Osteoblast (primary cell): ENCODE measurements at regions not wholly inside any gene's neighbourhood (a gene's known extent, or its start where the extent isn't known, plus 50 kb on each side); places are given as distances from the start of the nearest gene placed in this dataset.

Source experiments
- DNase-seq: peaks from one replicate; pipeline ENCODE4 v3.0.0; 2011; ENCODE audit warnings: low spot score, mixed read lengths; ENCODE audit not compliant: insufficient read length; ENCODE audit errors: missing footprints
- H2AFZ ChIP-seq: 2 replicates; pipeline ENCODE4 v1.6.0; 2011; ENCODE audit warnings: mild to moderate bottlenecking, low read length
- H3K27ac ChIP-seq: 2 replicates; pipeline ENCODE4 v1.5.1; 2011; ENCODE audit warnings: mild to moderate bottlenecking, low read depth, low read length, moderate library complexity
- H3K27me3 ChIP-seq: 2 replicates; pipeline ENCODE4 v1.6.0; 2012; ENCODE audit warnings: mild to moderate bottlenecking, control low read depth, inconsistent platforms, low read length, moderate library complexity; ENCODE audit not compliant: insufficient read depth
- H3K36me3 ChIP-seq: 2 replicates; pipeline ENCODE4 v1.5.1; 2011; ENCODE audit warnings: mild to moderate bottlenecking, low read length, control low read depth, moderate library complexity; ENCODE audit not compliant: insufficient read depth
- H3K4me1 ChIP-seq: 2 replicates; pipeline ENCODE4 v1.5.1; 2011; ENCODE audit warnings: mild to moderate bottlenecking, low read length, control low read depth, moderate library complexity; ENCODE audit not compliant: insufficient read depth
- H3K4me2 ChIP-seq: 2 replicates; pipeline ENCODE4 v1.6.0; 2011; ENCODE audit warnings: mild to moderate bottlenecking, low read length; ENCODE audit not compliant: insufficient read depth
- H3K4me3 ChIP-seq: fragments of 200-600 bp; sonication (generic); 3 replicates; pipeline ENCODE4 v1.5.1; 2012; ENCODE audit warnings: mild to moderate bottlenecking, low read length, inconsistent platforms; ENCODE audit not compliant: insufficient read depth
- H3K79me2 ChIP-seq: 2 replicates; pipeline ENCODE4 v1.6.0; 2012; ENCODE audit warnings: mild to moderate bottlenecking, low read length, control low read depth, inconsistent platforms; ENCODE audit not compliant: insufficient read depth
- H3K9me3 ChIP-seq: 2 replicates; pipeline ENCODE4 v1.5.1; 2011; ENCODE audit warnings: low read depth, low read length, control low read depth
- H4K20me1 ChIP-seq: 2 replicates; pipeline ENCODE4 v1.6.0; 2012; ENCODE audit warnings: mild to moderate bottlenecking, low read length, control low read depth; ENCODE audit not compliant: insufficient read depth
- TF ChIP-seq, protein P1 (sequence below): IDR thresholded peaks from 2 replicates; pipeline ENCODE4 v1.5.1; 2011; ENCODE audit warnings: mild to moderate bottlenecking, low read depth, low read length, moderate library complexity; ENCODE audit errors: extremely low read depth

DNA sequence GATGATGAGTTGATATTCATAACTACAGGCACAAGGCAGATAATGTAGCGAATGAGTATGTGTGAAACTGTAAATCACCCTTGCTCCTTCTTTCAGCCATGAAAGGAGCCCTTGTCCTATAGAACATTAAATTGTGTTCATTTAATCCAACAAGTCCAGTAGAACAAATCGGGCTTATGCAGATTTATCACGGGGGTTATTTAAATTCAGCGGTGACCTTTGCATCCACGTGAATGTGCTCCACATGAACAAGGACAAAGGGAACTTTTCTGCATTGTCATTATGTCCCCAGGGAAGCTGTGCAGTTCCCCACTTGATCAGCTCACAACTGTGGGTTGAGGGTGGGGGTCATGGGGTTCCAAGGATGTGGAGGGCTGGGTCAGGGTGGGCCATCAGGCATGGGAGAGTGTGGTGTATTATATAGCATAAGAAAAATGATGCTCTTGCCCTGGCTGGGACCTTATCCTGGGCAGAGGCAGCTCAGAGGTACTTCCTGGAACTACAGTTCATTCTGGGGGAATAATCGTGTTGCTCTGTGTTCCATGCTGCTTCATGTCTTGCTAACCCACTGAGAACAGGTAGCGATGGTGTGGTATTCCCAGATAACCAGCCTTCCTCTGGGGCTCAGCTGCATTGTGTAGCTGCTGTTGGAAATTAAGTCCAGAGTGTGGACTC, 306.6 kb downstream of the FAT3 start:
- TF ChIP-seq, protein P1, sequence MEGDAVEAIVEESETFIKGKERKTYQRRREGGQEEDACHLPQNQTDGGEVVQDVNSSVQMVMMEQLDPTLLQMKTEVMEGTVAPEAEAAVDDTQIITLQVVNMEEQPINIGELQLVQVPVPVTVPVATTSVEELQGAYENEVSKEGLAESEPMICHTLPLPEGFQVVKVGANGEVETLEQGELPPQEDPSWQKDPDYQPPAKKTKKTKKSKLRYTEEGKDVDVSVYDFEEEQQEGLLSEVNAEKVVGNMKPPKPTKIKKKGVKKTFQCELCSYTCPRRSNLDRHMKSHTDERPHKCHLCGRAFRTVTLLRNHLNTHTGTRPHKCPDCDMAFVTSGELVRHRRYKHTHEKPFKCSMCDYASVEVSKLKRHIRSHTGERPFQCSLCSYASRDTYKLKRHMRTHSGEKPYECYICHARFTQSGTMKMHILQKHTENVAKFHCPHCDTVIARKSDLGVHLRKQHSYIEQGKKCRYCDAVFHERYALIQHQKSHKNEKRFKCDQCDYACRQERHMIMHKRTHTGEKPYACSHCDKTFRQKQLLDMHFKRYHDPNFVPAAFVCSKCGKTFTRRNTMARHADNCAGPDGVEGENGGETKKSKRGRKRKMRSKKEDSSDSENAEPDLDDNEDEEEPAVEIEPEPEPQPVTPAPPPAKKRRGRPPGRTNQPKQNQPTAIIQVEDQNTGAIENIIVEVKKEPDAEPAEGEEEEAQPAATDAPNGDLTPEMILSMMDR: no peak
- Histone ChIP-seq H3K36me3 (no peaks in the 10 kb centered on the region), H3K4me2 (no peak overlapping the region), H2AFZ (no peak overlapping the region), H3K27me3 (no peaks in the 10 kb centered on the region), H3K79me2 (no peaks in the 10 kb centered on the region), H3K9me3 (no peaks in the 10 kb centered on the region), H3K4me3 (no peak overlapping the region), H3K4me1 (peaks cover 6% of the 10 kb centered on the region), H4K20me1 (no peaks in the 10 kb centered on the region), H3K27ac (no peak overlapping the region)
- DNase-seq: no peak

DNA sequence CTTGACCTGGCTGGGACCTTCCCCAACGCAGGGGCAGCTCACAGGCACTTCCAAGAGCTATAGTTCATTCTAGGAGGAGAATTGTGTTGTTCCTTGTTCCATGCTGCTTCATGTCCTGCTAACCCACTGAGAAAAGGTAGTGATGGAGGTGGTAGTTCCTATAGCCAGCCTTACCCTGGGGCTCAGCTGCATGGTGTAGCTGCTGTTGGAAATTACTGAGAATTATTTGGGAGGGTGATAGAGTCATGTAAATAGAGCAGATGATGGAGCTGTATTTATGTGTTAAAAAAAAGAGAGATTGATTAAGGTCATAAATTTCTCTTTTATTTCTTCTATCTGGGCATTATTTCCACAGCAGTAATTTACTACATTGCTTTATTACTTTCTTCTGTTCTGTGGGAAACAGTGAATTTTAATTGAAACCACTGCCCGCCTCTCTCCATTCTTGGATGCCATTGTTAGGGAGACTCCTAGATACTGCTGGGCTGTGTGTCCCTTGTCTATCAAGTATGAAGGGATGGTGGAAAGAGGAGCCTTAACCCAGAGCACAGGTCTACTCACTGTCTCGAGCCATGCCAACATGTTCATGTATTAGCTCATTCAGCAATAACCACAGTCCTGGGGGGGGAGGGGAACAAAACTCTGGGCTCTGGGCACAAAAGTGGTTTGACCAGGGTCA, 309.2 kb downstream of the FAT3 start:
- H3K4me3 ChIP-seq: no peak overlapping the region
- H3K27ac ChIP-seq: no peak overlapping the region
- no peaks in the 10 kb centered on the region for H3K79me2 ChIP-seq
- H3K36me3 ChIP-seq: no peaks in the 10 kb centered on the region
- H4K20me1 ChIP-seq: no peaks in the 10 kb centered on the region
- TF ChIP-seq, protein P1: no peak
- H3K9me3 ChIP-seq: no peaks in the 10 kb centered on the region
- H3K4me2 ChIP-seq: no peak overlapping the region
- no peaks in the 10 kb centered on the region for H3K4me1 ChIP-seq
- no peak for DNase-seq
- no peaks in the 10 kb centered on the region for H3K27me3 ChIP-seq
- no peak overlapping the region for H2AFZ ChIP-seq

DNA sequence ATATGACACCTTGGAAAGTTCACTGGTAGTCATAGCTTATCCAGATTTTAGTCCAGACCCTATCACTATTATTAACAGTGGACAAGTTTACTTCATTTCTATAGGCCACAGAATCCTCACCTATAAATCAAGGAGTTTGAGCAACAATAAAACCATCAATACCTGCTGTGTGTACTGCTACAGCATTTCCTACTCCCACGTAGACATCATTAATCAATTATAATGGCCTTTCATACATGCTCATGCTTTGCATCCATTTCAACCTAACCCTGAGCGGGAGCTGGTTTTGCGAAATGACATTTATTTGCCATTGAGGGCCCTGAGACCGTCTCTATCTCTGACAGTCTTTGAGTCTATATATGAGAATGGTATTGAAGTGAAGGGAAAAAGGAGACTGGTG, 312.3 kb downstream of the FAT3 start:
- Histone ChIP-seq H3K4me2 (no peak overlapping the region), H3K9me3 (no peaks in the 10 kb centered on the region), H3K79me2 (no peaks in the 10 kb centered on the region), H2AFZ (no peak overlapping the region), H3K4me1 (no peaks in the 10 kb centered on the region), H4K20me1 (no peaks in the 10 kb centered on the region), H3K4me3 (no peak overlapping the region), H3K27ac (no peak overlapping the region), H3K36me3 (no peaks in the 10 kb centered on the region), H3K27me3 (no peaks in the 10 kb centered on the region)
- DNase-seq: no peak
- TF ChIP-seq, protein P1: no peak

- Histone ChIP-seq H3K4me3 (no peak overlapping the region), H3K4me2 (no peak overlapping the region), H3K27ac (no peak overlapping the region), H2AFZ (no peak overlapping the region), H3K27me3 (no peaks in the 10 kb centered on the region), H3K4me1 (no peaks in the 10 kb centered on the region), H4K20me1 (no peaks in the 10 kb centered on the region), H3K9me3 (no peaks in the 10 kb centered on the region), H3K79me2 (no peaks in the 10 kb centered on the region), H3K36me3 (no peaks in the 10 kb centered on the region)
- no peak for DNase-seq
- TF ChIP-seq, protein P1: no peak
Measured at GRCh38 chr11:92540096-92540495, 315.5 kb downstream of the FAT3 start.
